ENCODE measurements at regions not wholly inside any gene's neighbourhood (a gene's known extent, or its start where the extent isn't known, plus 50 kb on each side); places are given as distances from the start of the nearest gene placed in this dataset.
"Not testable (repeated sequence)": the region's sequence is repeated elsewhere in the genome, so short reads cannot be mapped to it uniquely, and the experiment has no call there.

DNA sequence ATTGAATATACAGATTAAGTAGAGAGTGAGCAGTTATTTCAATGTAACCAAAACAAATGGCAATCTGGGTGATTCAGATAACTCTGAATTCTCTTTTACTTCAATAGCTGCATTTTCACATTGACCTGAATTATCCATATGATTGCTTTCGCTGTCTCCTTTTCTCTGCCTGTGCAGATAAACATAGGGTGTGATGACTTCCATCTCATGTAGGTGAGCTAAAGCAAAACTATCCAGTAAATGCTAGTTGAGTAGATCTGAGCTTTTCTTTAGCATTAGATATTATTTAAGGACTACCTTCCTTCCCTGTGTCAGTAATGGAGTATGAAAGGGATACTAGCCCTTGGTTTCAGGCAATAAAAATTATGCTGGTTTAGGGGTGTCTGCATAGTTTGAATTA lies 288.6 kb downstream of the OXSM start:
- DNase-seq, result no peak

DNA sequence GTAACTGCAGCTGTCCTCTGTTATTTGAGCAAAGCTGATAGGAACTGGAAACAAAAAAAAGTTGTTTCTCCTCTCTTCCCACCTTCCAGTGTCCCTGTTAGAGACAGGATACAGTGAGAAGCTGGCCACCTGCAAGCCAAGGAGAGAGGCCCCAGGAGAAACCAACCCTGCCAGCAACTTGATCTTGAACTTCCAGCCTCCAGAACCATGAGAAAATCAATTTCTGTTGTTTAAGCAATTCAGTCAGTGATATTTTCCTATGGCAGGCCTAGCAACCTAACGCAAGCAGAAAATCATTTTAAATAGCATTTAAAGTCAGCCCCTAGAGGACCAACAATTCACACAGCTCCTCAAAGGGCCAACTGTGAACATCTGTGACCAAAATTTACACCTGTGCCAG lies 291.3 kb downstream of the OXSM start:
- DNase-seq, result no peak

DNA sequence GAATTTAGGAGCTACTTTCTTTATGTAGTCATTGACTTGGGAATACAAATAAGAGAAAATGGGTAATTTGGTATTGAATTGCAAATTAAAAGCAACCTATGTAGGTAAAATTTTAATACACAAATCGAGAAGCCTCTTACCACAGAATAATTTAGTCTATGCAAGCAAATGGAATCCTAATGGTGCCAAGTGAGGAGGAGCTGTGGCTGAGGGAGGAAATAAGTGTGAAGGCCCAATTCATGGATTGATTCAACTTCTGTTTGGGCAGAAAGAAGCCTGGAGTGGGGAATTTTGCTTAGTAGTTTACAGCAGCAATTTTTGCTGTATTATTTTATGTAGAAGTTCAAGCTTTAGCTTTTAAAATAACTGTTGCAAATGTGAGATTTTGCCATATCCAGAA lies 291.9 kb downstream of the OXSM start:
- no peak for DNase-seq

DNA sequence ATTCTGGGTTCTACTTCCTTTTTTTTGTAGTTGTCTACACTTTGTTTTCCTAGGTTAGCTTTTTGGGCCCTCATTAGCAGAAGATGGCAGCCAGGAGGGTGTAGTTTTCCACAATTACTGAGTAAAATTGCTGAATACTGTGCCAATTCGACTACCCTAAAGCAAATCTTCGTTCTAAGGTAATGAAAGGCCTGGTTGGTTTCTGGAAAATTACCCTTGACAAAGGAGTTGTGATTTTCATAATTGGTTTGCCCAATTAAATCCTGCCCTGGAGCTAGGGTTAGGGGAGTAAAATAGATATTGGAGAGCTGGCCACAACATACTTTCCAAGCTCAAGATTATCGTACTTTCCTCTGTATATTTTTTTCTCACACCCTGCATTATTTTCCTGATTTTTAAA lies 293.0 kb downstream of the OXSM start:
- DNase-seq, result no peak

DNA sequence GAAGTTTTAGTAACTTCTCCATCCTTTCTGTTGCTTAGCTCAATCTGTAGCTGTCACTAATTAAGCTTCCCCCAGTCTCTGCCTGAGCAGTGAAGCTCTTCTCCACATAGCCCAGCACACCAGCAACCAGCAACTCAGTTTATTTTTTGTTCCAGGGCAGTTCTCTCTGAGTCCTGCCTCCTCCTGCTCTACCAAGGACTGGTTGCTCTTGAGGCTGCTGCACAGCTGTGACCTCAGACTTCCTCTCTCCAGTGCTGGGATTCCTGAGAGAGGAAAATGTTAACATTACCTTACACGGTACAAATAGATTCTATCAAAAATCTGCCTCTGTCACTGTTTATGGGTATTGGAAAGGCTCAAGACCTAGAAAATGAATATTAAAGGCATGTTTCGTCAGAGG lies 294.7 kb downstream of the OXSM start:
- DNase-seq, result no peak

DNA sequence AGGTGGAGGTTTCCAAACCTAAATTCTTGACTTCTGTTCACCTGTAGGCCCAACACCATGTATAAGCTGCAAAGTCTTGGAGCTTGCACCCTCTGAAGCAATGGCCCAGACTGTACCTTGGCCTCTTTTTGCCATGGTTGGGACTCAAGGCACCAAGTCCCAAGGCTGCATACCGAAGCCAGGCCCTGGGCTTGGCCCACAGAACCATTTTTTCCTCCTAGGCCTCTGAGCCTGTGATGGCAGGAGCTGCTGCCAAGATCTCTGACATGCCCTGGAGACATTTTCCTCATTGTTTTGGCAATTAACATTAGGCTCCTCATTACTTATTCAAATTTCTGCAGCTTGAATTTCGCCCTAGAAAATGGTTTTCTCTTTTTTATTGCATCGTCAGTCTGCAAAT lies 297.9 kb downstream of the OXSM start:
- DNase-seq, result no peak

DNA sequence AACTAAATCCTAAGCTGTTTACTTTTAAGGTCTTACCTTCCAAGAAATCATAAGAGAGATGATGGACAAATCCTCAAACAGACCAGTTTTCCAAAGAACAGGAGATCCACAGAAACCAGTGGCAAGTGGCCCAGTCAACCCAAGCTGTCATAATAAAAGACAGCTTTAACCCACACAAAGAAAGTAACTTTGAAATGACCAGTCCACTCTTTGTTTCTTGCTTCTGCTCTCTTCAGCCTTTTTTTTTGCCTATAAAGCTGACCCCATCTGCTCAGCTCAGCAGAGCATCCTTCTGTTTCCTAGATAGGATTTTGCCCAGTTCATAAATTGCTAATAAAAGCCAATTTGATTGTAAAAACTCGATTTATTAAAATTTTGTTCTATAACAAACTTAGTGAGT lies 299.4 kb downstream of the OXSM start:
- DNase-seq, result no peak

DNA sequence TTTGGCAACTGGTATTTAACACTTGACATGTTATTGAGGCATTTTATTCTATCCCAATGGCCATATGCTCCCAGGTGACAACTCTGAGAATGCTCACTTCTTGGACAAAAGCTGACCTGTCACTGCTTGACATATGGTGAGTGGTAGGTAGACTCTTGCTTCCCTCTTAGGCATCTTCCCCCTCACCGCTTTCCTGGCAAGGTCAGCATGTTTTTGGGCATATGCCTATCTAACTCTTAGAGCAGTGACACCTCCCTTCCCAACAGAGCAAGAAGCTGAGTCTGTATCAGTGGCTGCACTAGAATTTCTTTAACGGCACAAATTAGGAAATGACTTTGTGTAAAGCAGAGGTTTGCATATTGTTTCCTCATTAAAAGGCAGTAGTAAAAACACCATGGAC lies 300.7 kb downstream of the OXSM start:
- DNase-seq, result no peak

DNA sequence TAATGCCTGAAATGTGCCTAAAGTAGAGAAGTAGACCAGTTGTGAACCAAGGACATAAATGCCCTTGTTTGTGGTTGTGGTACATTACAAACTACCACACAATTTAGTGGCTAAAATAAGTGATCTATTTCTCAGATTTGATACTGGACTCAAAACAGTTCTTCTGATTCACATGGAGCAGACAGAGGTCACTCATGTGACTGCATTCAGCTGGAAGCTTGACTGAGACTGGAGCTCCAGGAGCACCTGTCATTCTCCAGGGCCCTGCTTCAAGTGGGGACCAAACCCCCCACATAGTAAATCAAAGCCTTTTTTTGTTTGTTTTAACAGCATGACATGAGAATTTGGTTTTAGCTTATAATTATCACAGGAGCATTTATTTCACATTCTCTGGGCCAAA lies 301.2 kb downstream of the OXSM start:
- DNase-seq, result no peak

DNA sequence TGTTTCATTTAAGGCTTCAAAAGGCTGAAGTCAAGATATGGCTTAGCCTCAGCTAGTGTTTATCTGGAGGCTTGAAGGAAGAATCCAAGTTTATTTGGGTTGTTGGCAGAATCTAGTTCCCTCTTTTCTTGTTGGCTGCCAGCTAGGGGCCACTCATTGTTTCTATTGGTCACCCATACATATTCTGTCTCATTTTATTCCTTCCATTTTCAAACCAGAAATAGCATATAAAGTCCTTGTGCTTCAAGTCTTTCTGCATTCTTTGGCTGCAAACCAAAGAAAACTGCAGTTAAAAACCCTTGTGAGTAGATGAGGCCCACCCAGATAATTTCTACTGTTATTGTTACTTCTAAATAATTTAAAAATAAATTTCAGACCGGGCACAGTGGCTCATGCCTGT lies 301.7 kb downstream of the OXSM start:
- no peak for DNase-seq

DNA sequence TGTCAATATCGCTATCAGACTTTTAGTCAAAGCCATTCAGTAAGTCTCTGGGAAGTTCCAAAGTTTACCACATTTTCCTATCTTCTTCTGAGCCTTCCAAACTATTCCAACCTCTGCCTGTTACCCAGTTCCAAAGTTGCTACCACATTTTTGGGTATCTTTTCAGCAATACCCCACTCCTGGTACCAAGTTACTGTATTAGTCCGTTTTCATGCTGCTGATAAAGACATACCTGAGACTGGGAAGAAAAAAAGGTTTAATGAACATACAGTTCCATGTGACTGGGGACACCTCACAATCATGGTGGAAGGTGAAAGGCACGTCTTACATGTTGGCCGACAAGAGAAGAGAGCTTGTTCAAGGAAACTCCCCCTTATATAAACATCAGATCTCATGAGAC lies 307.2 kb downstream of the OXSM start:
- not testable (repeated sequence) for DNase-seq

DNA sequence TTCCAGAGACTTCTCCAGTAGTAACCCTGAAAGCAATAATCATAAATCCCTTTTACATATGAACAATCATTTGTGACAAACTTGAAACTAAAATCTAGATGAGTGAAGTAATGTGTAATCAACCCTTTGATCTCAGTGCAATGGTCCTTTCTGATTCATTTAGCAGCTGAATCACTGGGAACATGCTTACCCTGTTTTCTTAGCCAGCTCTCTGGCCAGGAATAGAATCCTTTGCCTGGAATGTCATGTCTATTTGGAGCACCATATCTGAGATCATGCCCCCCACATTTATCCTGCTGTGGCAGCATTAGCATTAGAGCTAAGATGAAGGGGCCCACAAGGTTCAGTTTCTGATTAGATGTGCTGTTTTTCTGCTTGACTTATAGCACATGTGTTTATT lies 309.8 kb downstream of the OXSM start:
- no peak for DNase-seq

DNA sequence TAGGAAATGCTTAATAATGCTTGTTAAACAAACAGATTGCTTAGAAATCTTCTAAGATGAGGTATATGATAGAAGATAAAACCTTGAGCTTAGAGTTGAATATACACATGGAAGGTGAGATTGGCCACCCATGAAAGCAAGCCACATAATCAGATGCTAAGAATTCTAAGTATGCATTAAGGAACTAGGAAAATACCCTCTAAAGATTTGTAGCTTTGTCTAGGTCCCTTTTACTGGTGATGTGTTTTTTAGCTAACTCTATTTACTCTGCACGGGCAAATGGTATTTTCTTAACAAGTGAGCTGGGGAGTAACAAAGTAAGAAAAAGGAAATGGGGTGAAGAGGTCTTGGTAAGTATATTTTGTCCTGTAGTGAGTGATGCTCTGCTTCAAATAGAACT lies 310.3 kb downstream of the OXSM start:
- no peak for DNase-seq

DNA sequence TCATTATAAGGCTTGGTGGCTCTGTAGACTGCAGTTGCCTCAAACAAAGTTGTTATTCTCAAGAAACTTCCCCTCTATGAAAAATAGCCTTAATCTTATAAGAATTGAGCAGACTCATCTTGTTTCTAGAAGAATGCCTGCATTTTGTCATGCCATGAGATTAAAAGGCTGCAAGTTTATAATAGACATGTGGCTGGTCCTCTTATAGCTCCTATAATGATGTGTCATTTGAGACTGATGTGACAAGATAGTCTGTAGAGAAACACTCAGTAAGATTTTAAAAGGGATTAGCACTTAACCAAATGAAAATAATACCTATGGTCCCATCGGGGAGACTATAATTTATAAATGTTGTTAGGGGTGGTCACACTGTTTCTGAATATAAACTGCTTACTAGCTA lies 312.5 kb downstream of the OXSM start:
- DNase-seq, result no peak

DNA sequence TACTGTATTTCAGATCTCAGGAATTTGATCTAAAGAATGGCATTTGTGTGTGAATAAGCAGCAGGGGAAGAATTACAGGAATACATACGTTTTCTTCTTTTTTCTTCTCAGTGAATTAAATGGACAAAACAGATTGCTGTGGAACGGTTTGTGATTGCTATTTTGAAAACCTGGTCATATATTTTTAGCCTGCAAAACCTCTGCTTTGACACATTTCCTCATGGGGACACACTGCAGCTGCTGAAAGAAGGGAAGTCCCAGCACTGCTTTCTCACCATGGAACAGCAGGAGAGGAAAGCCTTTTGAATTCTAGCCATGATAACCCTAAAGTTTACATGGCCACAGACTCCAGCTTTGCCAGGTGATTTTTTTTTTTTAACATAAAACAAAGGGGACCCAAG lies 315.0 kb downstream of the OXSM start:
- no peak for DNase-seq

DNA sequence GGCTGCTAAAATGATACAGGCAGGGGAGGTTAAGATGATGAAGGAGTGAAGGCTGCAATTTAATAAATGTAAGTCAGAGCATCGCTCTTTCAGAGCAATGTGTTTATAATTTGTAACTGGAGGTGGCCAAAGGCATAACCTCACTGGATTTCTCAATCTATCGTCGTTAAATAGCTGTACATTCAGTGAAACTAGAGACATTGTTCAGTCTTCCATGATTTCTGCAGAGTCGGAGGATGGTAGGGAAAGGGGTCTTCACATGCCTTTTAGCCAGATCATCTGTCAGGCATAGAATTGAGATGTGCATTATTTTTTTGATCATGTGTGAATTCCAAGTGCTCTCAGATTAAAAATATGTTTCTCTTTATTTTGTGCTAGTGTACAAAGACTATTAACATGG lies 315.4 kb downstream of the OXSM start:
- no peak for DNase-seq

DNA sequence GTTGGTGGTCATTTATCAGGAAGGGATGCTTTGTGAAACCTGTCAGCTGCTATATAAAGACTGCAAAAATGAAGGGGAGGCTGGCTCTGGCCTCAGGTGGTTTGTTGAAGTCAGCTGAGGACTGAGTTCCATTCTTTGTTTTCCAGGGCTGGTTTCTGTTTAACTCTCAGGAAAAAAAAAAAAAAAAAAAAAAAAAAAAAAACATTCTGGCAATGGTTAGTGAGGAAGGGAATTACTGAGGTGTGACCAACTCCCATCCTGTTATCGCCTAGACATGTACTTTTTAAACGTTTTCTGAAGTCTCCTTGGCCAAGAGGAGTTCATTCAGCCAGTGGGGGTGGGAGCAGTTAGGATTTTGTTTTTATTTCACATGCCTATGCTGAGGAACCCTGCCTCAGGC lies 316.3 kb downstream of the OXSM start:
- DNase-seq, result no peak

DNA sequence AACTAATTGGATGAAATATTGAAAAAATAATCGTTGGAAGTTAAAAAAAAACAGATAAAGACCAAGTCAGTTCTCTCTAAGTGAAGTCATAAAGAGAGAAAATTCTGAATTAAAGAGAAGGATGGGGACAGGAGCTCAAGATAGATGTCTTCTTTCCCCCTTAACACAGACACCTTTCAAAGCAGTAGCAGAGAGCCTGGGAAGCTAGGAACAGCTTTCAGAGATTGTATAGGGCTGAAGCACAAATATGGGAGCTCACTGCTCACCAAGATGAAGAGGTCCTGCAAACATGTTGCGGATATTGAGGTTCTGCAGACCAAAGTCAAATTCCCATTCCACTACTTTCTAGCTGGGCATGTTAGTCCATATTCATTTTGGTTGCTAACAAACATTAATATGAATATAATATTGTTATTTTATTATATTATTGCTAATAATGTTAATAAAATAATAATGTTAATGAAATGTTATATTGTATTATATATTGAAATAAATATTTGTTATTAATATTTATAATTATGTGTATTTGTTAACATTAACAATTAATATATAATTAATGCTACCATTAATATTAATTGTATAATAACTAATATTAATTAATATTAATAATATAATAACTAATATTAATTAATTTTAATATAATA lies 319.1 kb downstream of the OXSM start:
- no peak for DNase-seq

DNA sequence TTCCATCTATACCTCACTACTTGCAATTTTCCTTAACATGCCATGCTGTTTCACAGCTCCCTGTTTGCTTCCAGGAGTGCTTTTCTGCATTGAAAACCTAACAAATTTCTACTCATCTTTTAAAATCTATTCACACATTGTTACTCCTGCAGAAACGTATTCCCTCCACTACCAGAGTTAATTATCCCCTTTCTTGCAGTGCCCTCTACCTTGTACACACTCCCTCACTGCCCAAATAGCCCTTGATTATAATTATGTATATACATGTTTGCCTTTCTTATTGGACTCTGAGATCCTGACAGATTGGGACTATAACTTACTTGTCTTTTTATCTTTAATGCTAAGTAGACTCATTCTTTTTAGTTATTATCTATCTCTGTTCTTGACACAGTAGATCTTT lies 325.0 kb downstream of the OXSM start:
- DNase-seq, result no peak

DNA sequence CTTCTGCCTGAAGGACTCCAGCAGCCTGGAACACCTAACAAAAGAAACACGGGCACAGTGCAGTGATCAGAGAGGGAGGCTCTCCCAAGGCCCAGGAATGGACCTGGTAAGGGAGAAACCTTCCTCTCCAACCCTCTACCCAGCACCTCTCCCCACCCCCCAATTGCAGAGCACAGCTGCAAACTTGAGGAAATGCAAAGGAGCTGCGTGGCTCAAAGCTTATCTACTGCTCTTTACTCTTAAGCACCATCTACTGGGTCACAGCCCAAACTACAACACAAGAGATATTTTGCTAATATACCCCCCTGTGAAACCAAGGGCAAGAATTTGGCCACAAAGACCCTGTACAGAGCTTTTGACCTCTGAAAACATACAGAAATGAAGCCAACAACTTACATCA lies 328.3 kb downstream of the OXSM start:
- DNase-seq, result no peak

DNA sequence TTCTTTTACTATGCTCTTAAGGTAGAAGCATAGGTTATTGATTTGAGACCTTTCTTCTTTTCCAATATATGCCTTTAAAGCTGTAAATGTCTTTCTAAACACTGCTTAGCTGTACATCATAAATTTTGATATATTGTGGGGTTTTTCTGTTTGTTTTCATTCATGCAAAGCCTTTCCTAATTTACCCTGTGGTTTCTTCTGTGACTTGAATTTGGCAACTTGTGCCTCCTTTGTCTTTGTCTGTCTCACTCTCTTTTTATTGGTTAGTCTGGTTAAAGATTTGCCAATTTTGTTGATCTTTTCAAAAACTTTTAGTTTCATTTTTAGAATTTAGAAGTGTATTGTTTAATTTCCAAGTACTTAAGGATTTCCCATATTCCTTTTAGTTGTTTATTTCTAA lies 343.1 kb downstream of the OXSM start:
- DNase-seq, result no peak

DNA sequence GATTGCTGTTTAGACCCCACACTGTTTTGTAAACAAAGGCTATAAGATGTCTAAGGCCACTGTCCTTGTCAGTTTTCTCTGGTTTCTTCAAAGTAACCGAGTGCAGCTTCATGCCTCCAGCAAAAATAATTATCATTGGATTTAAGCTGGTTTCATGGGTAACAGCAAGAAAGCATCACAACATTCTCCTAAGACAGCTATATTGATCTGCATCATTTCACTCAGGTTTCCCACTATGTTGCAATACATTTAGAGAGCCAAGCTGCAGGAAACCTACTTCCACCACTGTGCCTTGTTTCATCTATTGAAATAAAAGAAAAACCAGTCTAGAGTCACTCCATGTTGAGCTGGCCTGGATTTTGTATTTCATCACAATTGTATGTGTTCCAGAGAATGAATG lies 351.4 kb downstream of the OXSM start:
- no peak for DNase-seq

DNA sequence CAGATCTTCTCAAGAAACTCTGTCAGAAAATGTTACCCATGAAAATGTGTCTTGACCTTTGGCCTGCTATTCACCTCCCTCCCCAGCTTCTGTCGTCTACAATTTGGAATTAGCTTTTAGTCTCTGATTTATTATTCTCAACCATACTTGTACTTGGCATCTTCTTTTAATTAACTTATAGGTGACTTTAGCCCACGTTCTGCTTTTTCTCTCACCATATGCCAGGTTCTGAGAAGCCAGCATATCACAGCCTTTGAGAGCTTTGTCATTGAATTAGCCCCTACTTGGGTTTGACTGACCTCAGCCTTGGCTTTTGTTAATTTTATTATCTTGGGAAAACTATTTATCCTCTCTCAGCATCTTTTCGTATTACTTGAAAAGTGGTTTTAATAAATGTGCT lies 355.9 kb downstream of the OXSM start:
- no peak for DNase-seq

DNA sequence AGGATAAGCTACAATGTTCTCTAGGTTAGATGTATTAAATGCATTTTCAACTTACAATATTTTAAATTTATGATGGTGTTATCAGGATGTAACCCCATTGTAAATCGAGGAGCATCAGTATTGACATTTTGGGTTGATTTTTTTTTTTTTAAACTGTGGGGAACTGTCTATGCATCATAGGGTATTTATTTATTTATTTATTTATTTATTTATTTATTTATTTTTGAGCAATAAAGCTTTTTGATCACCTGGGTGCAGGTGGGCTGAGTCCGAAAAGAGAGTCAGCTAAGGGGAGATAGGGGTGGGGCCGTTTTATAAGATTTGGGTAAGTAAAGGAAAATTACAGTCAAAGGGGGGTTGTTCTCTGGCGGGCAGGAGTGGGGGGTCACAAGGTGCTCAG lies 367.5 kb downstream of the OXSM start:
- DNase-seq, result not testable (repeated sequence)

DNA sequence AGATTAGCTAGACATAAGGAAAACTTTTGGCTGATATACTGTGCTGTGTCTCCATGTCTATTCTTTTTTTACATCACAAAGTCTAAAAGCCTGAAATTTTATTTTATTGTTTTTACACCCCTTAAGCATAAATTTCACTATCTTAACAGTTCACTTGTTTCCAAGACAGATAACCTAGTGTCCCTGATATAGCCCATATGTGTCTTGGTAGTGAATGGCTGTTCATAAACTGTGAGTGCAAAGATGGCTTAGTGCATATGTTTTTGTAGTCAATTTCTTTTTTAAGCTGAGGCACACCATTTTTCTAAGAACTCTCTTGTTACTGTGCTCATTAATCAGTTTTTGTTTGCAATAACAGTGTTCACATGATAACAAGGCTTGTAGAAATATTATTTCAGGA lies 381.1 kb downstream of the OXSM start:
- DNase-seq, result no peak

DNA sequence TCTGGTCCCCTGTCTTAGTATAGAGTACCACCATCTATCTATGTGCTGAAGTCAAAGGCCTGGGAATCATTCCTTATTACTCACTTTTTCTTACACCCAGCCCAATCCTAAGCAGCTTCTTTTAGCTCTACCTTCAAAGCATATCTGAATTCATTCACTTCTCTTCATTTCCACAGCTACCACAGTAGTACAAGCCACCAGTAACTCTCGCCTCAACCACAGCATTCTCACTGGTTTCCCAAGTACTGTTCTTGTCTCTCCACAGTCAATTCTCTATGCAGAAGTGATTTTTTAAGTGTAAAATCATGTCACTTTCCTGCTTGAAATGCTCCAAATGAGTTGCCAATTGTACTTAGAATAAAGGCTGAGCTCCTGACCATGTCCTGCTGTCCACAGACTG lies 401.7 kb downstream of the OXSM start:
- no peak for DNase-seq

All from activated CD4-positive, alpha-beta T cell treated with anti-CD3 and anti-CD28 coated beads, Interleukin-2, amount 50 U/mL, for 1 hour (primary cell).